Stimulated activated CD4-positive, alpha-beta T cell treated with anti-CD3 and anti-CD28 coated beads, Interleukin-1b, Interleukin-23, amount 100 ng/mL, for 24 hours (primary cell): ENCODE measurements at regions not wholly inside any gene's neighbourhood (a gene's known extent, or its start where the extent isn't known, plus 50 kb on each side); places are given as distances from the start of the nearest gene placed in this dataset.
"Not testable (repeated sequence)": the region's sequence is repeated elsewhere in the genome, so short reads cannot be mapped to it uniquely, and the experiment has no call there.

ENCODE experiments used
- DNase-seq, 4 experiments: peaks; one replicate each; pipeline ENCODE4 v3.0.0-alpha.2; 2020; ENCODE audit warnings: low read depth in 4 of 4, low spot score in 1 of 4

DNA sequence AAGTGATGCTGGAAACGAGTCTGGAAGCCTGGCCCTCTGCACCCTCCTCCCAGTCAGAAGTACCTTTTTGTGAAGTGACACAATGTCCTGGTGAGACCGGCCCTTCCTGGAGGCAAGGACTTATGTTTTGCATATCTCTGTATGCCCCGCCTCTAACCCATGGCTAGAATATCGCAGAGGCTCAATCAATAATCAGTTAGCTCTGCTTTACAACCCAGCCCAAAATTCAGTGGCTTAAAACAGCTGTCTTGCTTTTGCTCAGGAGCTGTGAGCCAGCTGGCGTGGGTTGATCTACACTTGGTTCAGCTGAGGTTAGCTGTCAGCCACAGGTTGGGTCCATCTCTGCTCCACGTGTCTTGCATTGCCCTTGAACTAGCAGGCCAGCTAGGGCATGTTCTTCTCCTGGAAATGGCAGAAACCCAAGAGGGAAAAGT is 98.8 kb upstream of the METTL14 start:
- no peak for DNase-seq

- DNase-seq: no peak
These were observed 97.9 kb upstream of the METTL14 start for GRCh38 chr4:118587116-118587831.

DNA sequence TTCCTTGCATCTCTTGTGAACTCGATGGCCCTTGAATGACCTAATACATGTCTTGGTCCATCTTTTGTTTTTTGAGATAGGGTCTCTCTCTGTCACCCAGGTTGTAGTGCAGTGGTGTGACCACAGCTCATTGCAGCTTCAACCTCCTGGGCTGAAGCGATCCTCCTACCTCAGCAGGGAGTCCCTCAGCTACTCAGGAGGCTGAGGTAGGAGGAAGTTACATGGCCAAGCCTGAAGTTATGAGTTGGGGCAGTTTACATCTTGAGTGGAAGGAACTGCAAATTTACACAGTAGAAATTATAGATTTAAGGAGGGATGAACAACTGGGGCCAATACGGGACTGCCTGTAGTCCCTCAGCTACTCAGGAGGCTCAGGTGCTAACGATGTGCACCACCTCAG is 97.2 kb upstream of the METTL14 start:
- no peak for DNase-seq

GRCh38 chr4:118589471-118590055 is 95.6 kb upstream of the METTL14 start:
- DNase-seq: no peak

DNA sequence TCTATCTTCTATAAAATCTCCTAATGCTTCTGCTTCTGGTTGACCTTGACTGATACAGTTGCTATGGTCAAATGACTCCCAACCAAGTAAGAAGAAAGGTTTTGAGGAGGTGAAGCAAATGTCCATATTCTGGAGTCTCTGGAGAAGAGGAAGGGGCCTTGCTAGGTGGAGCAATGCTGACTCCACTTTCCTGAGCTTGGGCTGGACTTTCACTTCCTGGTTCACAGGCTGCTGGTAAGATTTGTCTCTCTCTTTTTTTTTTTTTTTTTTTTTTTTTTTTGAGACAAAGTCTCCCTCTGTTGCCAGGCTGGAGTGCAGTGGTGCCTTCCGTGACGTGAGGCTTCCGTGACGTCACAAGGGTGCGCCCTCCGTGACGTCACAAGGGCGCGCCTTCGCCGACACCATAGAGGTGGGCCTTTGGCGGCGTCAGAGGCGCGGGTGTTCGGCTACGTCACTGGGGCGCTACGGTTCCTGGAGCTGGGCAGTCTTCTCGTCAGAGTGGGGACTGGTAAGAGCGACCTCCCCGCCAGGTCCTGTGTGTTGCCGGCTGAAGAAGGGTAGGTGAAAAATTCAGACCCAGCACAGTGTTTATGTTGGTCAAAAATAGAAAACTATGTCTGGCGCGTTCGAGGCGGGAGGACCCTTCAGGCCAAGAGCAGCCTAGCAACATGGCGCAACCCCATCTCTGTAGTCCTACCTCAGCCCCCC is 93.7 kb upstream of the METTL14 start:
- peak; percentile 78 to 92 (median 88) for DNase-seq

GRCh38 chr4:118592289-118592688 is 92.9 kb upstream of the METTL14 start:
- DNase-seq: not testable (repeated sequence)

DNA sequence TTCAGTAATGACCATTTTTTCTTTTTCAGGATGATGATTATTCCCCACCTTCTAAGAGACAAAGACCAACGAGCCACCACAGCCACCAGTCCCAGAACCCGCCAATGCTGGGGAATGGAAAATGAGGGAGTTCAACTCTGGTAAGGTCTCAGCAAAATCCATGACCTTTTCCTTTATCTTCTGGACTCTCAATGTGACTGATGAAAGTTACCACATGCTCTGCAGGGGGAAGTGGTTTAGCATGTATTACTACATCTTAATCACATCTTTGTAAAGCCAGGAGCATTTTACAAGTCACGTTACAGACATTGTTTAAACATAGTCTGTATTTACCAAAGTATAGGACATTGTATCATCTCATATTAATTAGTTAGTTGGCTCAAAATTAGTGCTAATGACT is 89.3 kb upstream of the METTL14 start:
- DNase-seq: not testable (repeated sequence)

- not testable (repeated sequence) for DNase-seq
These were observed 60.1 kb upstream of the METTL14 start for GRCh38 chr4:118625097-118625496.

DNA sequence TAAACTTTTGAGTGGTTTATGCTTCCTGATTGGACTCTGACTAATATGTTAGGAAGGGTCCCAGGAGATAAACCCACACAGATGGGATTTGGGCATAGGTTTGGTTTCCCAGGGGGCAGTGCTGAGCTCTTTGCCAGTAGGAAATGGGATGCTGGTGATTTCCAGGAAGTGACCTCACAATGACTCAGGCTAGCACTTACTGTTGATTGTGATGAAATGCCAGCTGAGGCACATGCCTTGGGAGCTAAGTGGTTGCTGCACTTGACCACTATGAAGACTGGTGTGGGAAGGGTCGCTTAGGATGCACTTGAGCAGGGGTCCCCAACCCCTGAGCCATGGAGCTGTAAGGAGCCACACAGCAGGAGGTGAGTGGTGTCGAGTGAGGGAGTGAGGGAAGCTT is 55.5 kb upstream of the METTL14 start:
- not testable (repeated sequence) for DNase-seq

DNA sequence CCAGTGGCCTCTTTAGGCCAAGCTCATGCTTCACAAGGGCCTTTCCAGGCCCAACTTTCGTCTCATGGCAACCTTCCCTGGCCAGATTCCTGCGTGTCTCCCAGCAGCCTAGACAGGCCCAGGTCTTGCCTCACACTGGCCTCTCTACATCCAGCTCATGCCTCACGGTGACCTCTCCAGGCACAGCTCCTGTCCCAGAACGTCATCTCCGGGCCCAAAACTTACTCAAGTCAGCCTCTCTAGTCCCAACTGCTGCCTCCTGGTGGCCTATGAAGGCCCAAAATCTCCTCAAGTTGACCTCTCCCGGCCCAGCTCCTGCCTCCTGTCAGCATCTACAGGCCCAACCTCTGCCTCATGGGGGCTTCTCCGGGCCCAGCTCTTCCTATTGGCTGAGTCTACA is 54.3 kb upstream of the METTL14 start:
- DNase-seq: not testable (repeated sequence)

DNA sequence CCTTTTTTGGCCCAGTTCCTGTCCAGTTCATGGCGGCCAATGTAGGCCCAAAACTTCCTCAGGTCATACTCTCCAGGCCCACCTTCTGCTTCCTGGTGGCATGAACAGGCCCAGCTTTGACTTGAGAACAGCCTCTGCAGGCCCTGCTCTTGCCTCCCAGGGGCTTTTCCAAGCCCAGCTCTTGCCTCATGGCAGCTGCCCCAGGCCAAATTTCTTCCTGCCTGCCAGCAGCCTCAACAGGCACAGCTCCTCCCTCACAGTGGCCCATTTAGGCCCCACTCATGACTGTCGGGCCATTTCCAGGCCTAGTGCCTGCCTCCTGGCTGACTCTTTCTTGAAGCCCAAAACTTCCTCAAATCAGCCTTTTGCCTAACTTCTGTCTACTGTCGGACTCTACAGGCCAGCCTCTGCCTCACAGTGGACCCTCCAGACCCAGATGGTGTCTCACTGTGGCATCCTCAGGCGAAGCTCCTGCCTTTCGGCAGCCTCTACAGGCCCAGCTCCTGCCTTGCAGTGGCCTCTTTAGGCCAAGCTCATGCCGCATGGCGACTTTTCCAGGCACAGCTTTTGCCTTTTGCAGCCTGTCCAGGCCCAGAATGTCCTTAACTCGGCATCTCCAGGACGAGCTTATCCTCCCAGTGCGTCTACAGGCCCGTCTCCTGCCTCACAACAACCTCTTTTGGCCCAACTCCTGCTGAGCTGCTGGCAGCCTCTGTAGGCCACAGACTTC is 53.7 kb upstream of the METTL14 start:
- not testable (repeated sequence) for DNase-seq

GRCh38 chr4:118633476-118633875 is 51.7 kb upstream of the METTL14 start:
- DNase-seq: not testable (repeated sequence)

DNA sequence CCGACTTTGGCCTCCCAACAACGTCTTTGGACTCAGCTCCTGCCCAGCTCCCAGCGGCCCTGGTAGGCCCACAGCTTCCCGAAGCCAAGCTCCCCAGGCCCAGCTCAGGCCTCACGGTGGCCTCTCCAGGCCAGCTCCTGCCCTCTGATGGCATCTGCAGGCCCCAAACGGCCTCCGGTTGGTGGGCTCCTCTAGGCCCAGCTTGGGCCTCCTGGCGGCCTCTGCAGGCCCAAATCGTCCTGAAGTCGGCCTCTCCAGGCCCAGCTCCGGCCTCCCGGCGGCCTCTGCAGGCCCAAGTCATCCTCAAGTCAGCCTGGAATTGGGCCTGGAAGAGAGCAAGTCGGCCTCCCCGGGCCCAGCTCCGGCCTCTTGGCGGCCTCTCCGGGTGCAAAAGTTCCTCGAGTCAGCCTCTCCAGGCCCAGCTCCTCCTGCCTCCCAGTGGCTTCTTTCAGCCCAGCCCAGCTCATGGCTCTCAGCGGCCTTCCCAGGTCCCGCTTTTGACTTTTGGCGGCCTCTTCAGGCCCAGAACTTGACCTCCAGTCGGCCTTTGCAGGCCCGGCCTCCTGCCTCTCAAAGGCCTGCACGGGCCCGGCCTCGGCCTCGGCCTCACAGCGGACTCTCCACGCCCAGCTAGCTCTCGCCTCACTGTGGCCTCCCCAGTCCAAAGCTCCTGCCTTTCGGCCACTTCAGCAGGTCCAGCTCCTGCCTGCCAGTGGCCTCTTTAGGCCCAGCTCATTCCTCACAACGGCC is 50.9 kb upstream of the METTL14 start:
- DNase-seq: not testable (repeated sequence)
